H9 (cell line): ENCODE measurements at regions not wholly inside any gene's neighbourhood (a gene's known extent, or its start where the extent isn't known, plus 50 kb on each side); places are given as distances from the start of the nearest gene placed in this dataset.

Source experiments
- DNase-seq: peaks from one replicate; pipeline ENCODE4 v3.0.0-alpha.2; 2017
- H2AFZ ChIP-seq: one replicate; pipeline ENCODE4 v1.6.1; 2013; ENCODE audit warnings: mild to moderate bottlenecking, low read length, control low read depth, moderate library complexity
- H2AK5ac ChIP-seq: 2 replicates; pipeline ENCODE4 v1.6.1; 2013; ENCODE audit warnings: low read length, control low read depth, mixed read lengths; ENCODE audit not compliant: insufficient read length
- H2BK120ac ChIP-seq: one replicate; pipeline ENCODE4 v1.6.1; 2013; ENCODE audit warnings: low read depth, mild to moderate bottlenecking, low read length, control low read depth, inconsistent platforms; ENCODE audit not compliant: poor library complexity, severe bottlenecking
- H2BK12ac ChIP-seq: 2 replicates; pipeline ENCODE4 v1.6.1; 2013; ENCODE audit warnings: low read length, control low read depth, mixed read lengths, low read depth; ENCODE audit not compliant: insufficient read length
- H2BK15ac ChIP-seq: 2 replicates; pipeline ENCODE4 v1.6.1; 2013; ENCODE audit warnings: low read depth, low read length, control low read depth
- H2BK20ac ChIP-seq: one replicate; pipeline ENCODE4 v1.6.1; 2013; ENCODE audit warnings: low read depth, mild to moderate bottlenecking, low read length, control low read depth, inconsistent platforms; ENCODE audit not compliant: poor library complexity, severe bottlenecking
- H2BK5ac ChIP-seq: 2 replicates; pipeline ENCODE4 v1.6.1; 2013; ENCODE audit warnings: low read length, control low read depth, mixed read lengths; ENCODE audit not compliant: insufficient read length
- H3K14ac ChIP-seq: 2 replicates; pipeline ENCODE4 v1.6.1; 2013; ENCODE audit warnings: low read length, control low read depth; ENCODE audit not compliant: insufficient read depth
- H3K18ac ChIP-seq: 2 replicates; pipeline ENCODE4 v1.6.1; 2013; ENCODE audit warnings: low read depth, mild to moderate bottlenecking, mixed read lengths, low read length, control low read depth; ENCODE audit not compliant: insufficient read length
- H3K23ac ChIP-seq: 2 replicates; pipeline ENCODE4 v1.6.1; 2013; ENCODE audit warnings: low read length, control low read depth, mixed read lengths, low read depth; ENCODE audit not compliant: insufficient read length
- H3K23me2 ChIP-seq: 2 replicates; pipeline ENCODE4 v1.6.1; 2013; ENCODE audit warnings: low read depth, mild to moderate bottlenecking, mixed read lengths, low read length, control low read depth; ENCODE audit not compliant: insufficient read length, poor library complexity, severe bottlenecking
- H3K27ac ChIP-seq: 2 replicates; pipeline ENCODE4 v1.5.1; 2013; ENCODE audit warnings: low read length, control low read depth, mixed read lengths, low read depth; ENCODE audit not compliant: insufficient read length
- H3K27me3 ChIP-seq: 2 replicates; pipeline ENCODE4 v1.6.1; 2013; ENCODE audit warnings: low read length, control low read depth, inconsistent platforms; ENCODE audit not compliant: insufficient read depth
- H3K4ac ChIP-seq: 2 replicates; pipeline ENCODE4 v1.6.1; 2013; ENCODE audit warnings: low read depth, mild to moderate bottlenecking, control low read depth, inconsistent platforms, low read length, moderate library complexity
- H3K4me1 ChIP-seq: 2 replicates; pipeline ENCODE4 v1.6.1; 2013; ENCODE audit warnings: low read length, control low read depth, inconsistent platforms; ENCODE audit not compliant: insufficient read depth
- H3K4me2 ChIP-seq: 2 replicates; pipeline ENCODE4 v1.6.1; 2013; ENCODE audit warnings: low read length, control low read depth, mixed read lengths; ENCODE audit not compliant: insufficient read length, insufficient read depth
- H3K56ac ChIP-seq: 2 replicates; pipeline ENCODE4 v1.6.1; 2013; ENCODE audit warnings: low read depth, mild to moderate bottlenecking, mixed read lengths, low read length, control low read depth; ENCODE audit not compliant: insufficient read length
- H3K79me1 ChIP-seq: 2 replicates; pipeline ENCODE4 v1.6.1; 2013; ENCODE audit warnings: low read depth, mild to moderate bottlenecking, moderate library complexity, low read length, control low read depth, inconsistent platforms; ENCODE audit not compliant: insufficient read depth, poor library complexity, severe bottlenecking
- H3K79me2 ChIP-seq: 2 replicates; pipeline ENCODE4 v1.6.1; 2013; ENCODE audit warnings: low read length, control low read depth, inconsistent platforms; ENCODE audit not compliant: insufficient read depth
- H3K9ac ChIP-seq: 2 replicates; pipeline ENCODE4 v1.6.1; 2013; ENCODE audit warnings: low read length, control low read depth, mixed read lengths; ENCODE audit not compliant: insufficient read length; ENCODE audit errors: extremely low read depth
- H3K9me3 ChIP-seq: one replicate; pipeline ENCODE4 v1.6.1; 2013; ENCODE audit warnings: low read depth, low read length, inconsistent platforms; ENCODE audit not compliant: control insufficient read depth
- H3T11ph ChIP-seq: one replicate; pipeline ENCODE4 v1.6.1; 2013; ENCODE audit warnings: mild to moderate bottlenecking, low read length, control low read depth, inconsistent platforms
- H4K20me1 ChIP-seq: one replicate; pipeline ENCODE4 v1.6.1; 2013; ENCODE audit not compliant: control insufficient read depth, insufficient read length, insufficient read depth
- H4K5ac ChIP-seq: 2 replicates; pipeline ENCODE4 v1.6.1; 2013; ENCODE audit warnings: low read depth, mild to moderate bottlenecking, mixed read lengths, low read length, control low read depth; ENCODE audit not compliant: insufficient read length
- H4K8ac ChIP-seq: replicated peaks from 2 replicates; pipeline ENCODE4 v1.6.1; 2013; ENCODE audit warnings: low read length, control low read depth, mixed read lengths, low read depth; ENCODE audit not compliant: insufficient read length
- H4K91ac ChIP-seq: 2 replicates; pipeline ENCODE4 v1.6.1; 2013; ENCODE audit warnings: low read depth, mild to moderate bottlenecking, moderate library complexity, mixed read lengths, low read length, control low read depth; ENCODE audit not compliant: insufficient read length
- H3K27ac Mint-ChIP-seq, 3 experiments: 2 replicates in 2 of 3; 3 replicates in 1 of 3; pipeline ENCODE4 v1.8.0; 2020 to 2021; ENCODE audit warnings: mixed read lengths in 3 of 3, mild to moderate bottlenecking in 1 of 3, moderate library complexity in 1 of 3
- H3K27me3 Mint-ChIP-seq: 2 replicates; pipeline ENCODE4 v1.8.0; 2021; ENCODE audit warnings: low read depth, mild to moderate bottlenecking, moderate library complexity, mixed read lengths
- H3K36me3 Mint-ChIP-seq, 3 experiments: 2 replicates in 2 of 3; 3 replicates in 1 of 3; pipeline ENCODE4 v1.8.0; 2020 to 2021; ENCODE audit warnings: low read depth in 3 of 3, mixed read lengths in 3 of 3; ENCODE audit not compliant: insufficient read depth in 1 of 3
- H3K4me1 Mint-ChIP-seq, 2 experiments: 2 replicates each; pipeline ENCODE4 v1.8.0; 2020; ENCODE audit warnings: mixed read lengths in 2 of 2
- H3K4me3 Mint-ChIP-seq, 2 experiments: 2 replicates in 1 of 2; 3 replicates in 1 of 2; pipeline ENCODE4 v1.8.0; 2020 to 2021; ENCODE audit warnings: mild to moderate bottlenecking in 2 of 2, mixed read lengths in 2 of 2, moderate library complexity in 1 of 2
- H3K9me3 Mint-ChIP-seq, 2 experiments: 2 replicates in 1 of 2; 3 replicates in 1 of 2; pipeline ENCODE4 v1.8.0; 2020; ENCODE audit warnings: mild to moderate bottlenecking in 2 of 2, mixed read lengths in 2 of 2, moderate library complexity in 1 of 2
- WGBS: extraction: QIAGEN DNeasy Blood & Tissue Kit; methylation state at CpG from one replicate; pipeline ENCODE4 v1.1.7; 2013; ENCODE audit warnings: missing lambda C conversion rate, low lambda C conversion rate, mixed read lengths; ENCODE audit not compliant: insufficient read length; ENCODE audit errors: extremely low coverage; 5-methylcytosine and 5-hydroxymethylcytosine counted together
- TF ChIP-seq, protein P1 (sequence below): fragments of 200-600 bp; sonication (generic); conservative IDR thresholded peaks from 3 replicates; pipeline ENCODE4 v1.8.0; 2021; ENCODE audit warnings: antibody characterized with exemption, mild to moderate bottlenecking

GRCh38 chr16:26396511-26397235 lies 670.1 kb upstream of the C16orf82 start:
- H3K56ac ChIP-seq: no peak overlapping the region
- no peak overlapping the region for H2BK15ac ChIP-seq
- H3K14ac ChIP-seq: no peak overlapping the region
- H4K91ac ChIP-seq: no peak overlapping the region
- no peak overlapping the region for H2AFZ ChIP-seq
- H3K79me1 ChIP-seq: no peaks in the 10 kb centered on the region
- no peaks in the 10 kb centered on the region for H4K20me1 ChIP-seq
- H3K4me2 ChIP-seq: no peak overlapping the region
- H3K79me2 ChIP-seq: no peaks in the 10 kb centered on the region
- no peak overlapping the region for H3K27ac Mint-ChIP-seq
- H3K4me1 ChIP-seq: no peaks in the 10 kb centered on the region
- H2BK20ac ChIP-seq: no peak overlapping the region
- TF ChIP-seq, protein P1, sequence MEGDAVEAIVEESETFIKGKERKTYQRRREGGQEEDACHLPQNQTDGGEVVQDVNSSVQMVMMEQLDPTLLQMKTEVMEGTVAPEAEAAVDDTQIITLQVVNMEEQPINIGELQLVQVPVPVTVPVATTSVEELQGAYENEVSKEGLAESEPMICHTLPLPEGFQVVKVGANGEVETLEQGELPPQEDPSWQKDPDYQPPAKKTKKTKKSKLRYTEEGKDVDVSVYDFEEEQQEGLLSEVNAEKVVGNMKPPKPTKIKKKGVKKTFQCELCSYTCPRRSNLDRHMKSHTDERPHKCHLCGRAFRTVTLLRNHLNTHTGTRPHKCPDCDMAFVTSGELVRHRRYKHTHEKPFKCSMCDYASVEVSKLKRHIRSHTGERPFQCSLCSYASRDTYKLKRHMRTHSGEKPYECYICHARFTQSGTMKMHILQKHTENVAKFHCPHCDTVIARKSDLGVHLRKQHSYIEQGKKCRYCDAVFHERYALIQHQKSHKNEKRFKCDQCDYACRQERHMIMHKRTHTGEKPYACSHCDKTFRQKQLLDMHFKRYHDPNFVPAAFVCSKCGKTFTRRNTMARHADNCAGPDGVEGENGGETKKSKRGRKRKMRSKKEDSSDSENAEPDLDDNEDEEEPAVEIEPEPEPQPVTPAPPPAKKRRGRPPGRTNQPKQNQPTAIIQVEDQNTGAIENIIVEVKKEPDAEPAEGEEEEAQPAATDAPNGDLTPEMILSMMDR: no peak
- no peak overlapping the region for H2BK120ac ChIP-seq
- no peaks in the 10 kb centered on the region for H3K9me3 Mint-ChIP-seq
- H3K18ac ChIP-seq: no peak overlapping the region
- no peak for DNase-seq
- H4K8ac ChIP-seq: no peak overlapping the region
- H2BK12ac ChIP-seq: no peak overlapping the region
- no peak overlapping the region for H3K9ac ChIP-seq
- peaks cover 13% of the 10 kb centered on the region for H3K27me3 Mint-ChIP-seq
- no peak overlapping the region for H3K23ac ChIP-seq
- WGBS: no CpG with 5 or more reads among the region's 3 CpGs
- H3T11ph ChIP-seq: no peak overlapping the region
- no peaks in the 10 kb centered on the region for H3K23me2 ChIP-seq
- H2BK5ac ChIP-seq: no peak overlapping the region
- H3K4me1 Mint-ChIP-seq: no peaks in the 10 kb centered on the region
- H3K27ac ChIP-seq: no peak overlapping the region
- no peaks in the 10 kb centered on the region for H3K9me3 ChIP-seq
- no peak overlapping the region for H2AK5ac ChIP-seq
- no peaks in the 10 kb centered on the region for H3K36me3 Mint-ChIP-seq
- H3K4ac ChIP-seq: no peak overlapping the region
- 0 out of 2 replicates have a peak, but pooled peaks cover 2% of the 10 kb centered on the region for H3K27me3 ChIP-seq
- H4K5ac ChIP-seq: no peak overlapping the region
- H3K4me3 Mint-ChIP-seq: no peak overlapping the region
